Natural killer cell (primary cell): ENCODE measurements at regions not wholly inside any gene's neighbourhood (a gene's known extent, or its start where the extent isn't known, plus 50 kb on each side); places are given as distances from the start of the nearest gene placed in this dataset.

ENCODE experiments used
- ATAC-seq, 3 donors: fragments of 150-1000 bp in 2 of 3; fragments of 200-7000 bp in 1 of 3; cut with Tn5 transposase; 1 replicate in 1 of 3; 2 replicates in 2 of 3; pipeline ENCODE4 v1.10.0; 2021; ENCODE audit warnings: mild to moderate bottlenecking in 2 of 3, moderate library complexity in 2 of 3
- DNase-seq, 2 donors: peaks; one replicate each; pipeline versions ENCODE4 v3.0.0 to v3.0.0-alpha.2; 2013 to 2021; ENCODE audit warnings: mixed read lengths in 1 of 2
- H3K27ac ChIP-seq: one replicate; pipeline ENCODE4 v1.5.1; 2013; ENCODE audit warnings: mild to moderate bottlenecking, low read length
- H3K27me3 ChIP-seq: one replicate; pipeline ENCODE4 v1.6.1; 2013; ENCODE audit warnings: low read length; ENCODE audit not compliant: control insufficient read depth, insufficient read depth
- H3K36me3 ChIP-seq: one replicate; pipeline ENCODE4 v1.6.1; 2013; ENCODE audit warnings: low read length; ENCODE audit not compliant: control insufficient read depth, insufficient read depth
- H3K4me1 ChIP-seq: one replicate; pipeline ENCODE4 v1.6.1; 2013; ENCODE audit warnings: low read length; ENCODE audit not compliant: control insufficient read depth, insufficient read depth
- H3K4me3 ChIP-seq: one replicate; pipeline ENCODE4 v1.5.1; 2013; ENCODE audit warnings: low read length
- H3K9me3 ChIP-seq: one replicate; pipeline ENCODE4 v1.6.1; 2013; ENCODE audit warnings: low read length; ENCODE audit not compliant: control insufficient read depth, insufficient read depth
- H3K27ac Mint-ChIP-seq, 2 donors: one replicate each; pipeline ENCODE4 v1.8.0; 2022; ENCODE audit warnings: mild to moderate bottlenecking in 2 of 2, mixed read lengths in 2 of 2, moderate library complexity in 1 of 2
- H3K27me3 Mint-ChIP-seq, 2 donors: one replicate each; pipeline ENCODE4 v1.8.0; 2022; ENCODE audit warnings: low read depth in 2 of 2, mixed read lengths in 2 of 2
- H3K36me3 Mint-ChIP-seq: one replicate; pipeline ENCODE4 v1.8.0; 2022; ENCODE audit warnings: mixed read lengths
- H3K4me1 Mint-ChIP-seq, 2 donors: one replicate each; pipeline ENCODE4 v1.8.0; 2022; ENCODE audit warnings: mixed read lengths in 2 of 2
- H3K4me3 Mint-ChIP-seq: one replicate; pipeline ENCODE4 v1.8.0; 2022; ENCODE audit warnings: mild to moderate bottlenecking, moderate library complexity, mixed read lengths
- H3K9me3 Mint-ChIP-seq, 2 donors: one replicate each; pipeline ENCODE4 v1.8.0; 2022; ENCODE audit warnings: mixed read lengths in 2 of 2
- WGBS: methylation state at CpG from one replicate; pipeline ENCODE4 v1.1.7; 2013; ENCODE audit warnings: missing lambda C conversion rate; ENCODE audit not compliant: insufficient coverage; 5-methylcytosine and 5-hydroxymethylcytosine counted together
- intact Hi-C: fragments of 100-400 bp; cut with micrococcal nuclease; formaldehyde crosslinking; loops from one replicate; pipeline ENCODE4 v1.14.2; 2022
- TF ChIP-seq, protein P1 (sequence below): fragments of 200-600 bp; IDR thresholded peaks from one replicate; pipeline ENCODE4 v1.8.0; 2022; ENCODE audit warnings: antibody characterized with exemption

DNA sequence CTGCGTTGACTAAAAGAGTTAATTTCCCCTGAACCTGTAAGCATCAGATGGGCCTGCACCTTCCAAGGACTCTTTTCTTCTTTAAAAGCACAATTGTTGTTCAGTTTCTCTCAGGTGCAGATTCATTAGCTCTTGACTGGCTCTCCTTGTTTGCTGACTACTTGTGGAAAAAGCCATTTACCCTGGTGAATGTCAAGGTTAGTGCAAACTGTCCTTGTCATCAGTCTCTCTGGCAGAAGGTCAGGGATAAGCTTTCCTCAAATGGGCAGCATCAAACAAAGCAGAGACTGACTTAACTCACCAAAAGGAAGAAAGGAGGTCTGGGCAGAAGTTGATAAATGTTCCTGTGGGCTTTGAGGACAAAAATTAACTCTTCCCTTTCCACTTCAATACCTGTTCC is 922.7 kb downstream of the BCL11A start:
- peaks cover 8% of the 10 kb centered on the region in 2 donors for H3K9me3 Mint-ChIP-seq
- H3K27ac Mint-ChIP-seq, result no peak overlapping the region
- DNase-seq (no peak), ATAC-seq (no peak)
- H3K27ac ChIP-seq, result no peak overlapping the region
- TF ChIP-seq, protein P1, sequence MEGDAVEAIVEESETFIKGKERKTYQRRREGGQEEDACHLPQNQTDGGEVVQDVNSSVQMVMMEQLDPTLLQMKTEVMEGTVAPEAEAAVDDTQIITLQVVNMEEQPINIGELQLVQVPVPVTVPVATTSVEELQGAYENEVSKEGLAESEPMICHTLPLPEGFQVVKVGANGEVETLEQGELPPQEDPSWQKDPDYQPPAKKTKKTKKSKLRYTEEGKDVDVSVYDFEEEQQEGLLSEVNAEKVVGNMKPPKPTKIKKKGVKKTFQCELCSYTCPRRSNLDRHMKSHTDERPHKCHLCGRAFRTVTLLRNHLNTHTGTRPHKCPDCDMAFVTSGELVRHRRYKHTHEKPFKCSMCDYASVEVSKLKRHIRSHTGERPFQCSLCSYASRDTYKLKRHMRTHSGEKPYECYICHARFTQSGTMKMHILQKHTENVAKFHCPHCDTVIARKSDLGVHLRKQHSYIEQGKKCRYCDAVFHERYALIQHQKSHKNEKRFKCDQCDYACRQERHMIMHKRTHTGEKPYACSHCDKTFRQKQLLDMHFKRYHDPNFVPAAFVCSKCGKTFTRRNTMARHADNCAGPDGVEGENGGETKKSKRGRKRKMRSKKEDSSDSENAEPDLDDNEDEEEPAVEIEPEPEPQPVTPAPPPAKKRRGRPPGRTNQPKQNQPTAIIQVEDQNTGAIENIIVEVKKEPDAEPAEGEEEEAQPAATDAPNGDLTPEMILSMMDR, result no peak
- H3K27me3 Mint-ChIP-seq, result no peaks in the 10 kb centered on the region
- H3K4me1 ChIP-seq, result no peaks in the 10 kb centered on the region
- H3K4me1 Mint-ChIP-seq, result no peaks in the 10 kb centered on the region
- no peak overlapping the region for H3K4me3 Mint-ChIP-seq
- intact Hi-C loops, result no loop called here
- H3K36me3 Mint-ChIP-seq, result no peaks in the 10 kb centered on the region
- H3K9me3 ChIP-seq, result no peaks in the 10 kb centered on the region
- H3K27me3 ChIP-seq, result no peaks in the 10 kb centered on the region
- no peaks in the 10 kb centered on the region for H3K36me3 ChIP-seq
- H3K4me3 ChIP-seq, result no peak overlapping the region
- 86% methylated on average over 1 of the region's 1 CpG for WGBS

DNA sequence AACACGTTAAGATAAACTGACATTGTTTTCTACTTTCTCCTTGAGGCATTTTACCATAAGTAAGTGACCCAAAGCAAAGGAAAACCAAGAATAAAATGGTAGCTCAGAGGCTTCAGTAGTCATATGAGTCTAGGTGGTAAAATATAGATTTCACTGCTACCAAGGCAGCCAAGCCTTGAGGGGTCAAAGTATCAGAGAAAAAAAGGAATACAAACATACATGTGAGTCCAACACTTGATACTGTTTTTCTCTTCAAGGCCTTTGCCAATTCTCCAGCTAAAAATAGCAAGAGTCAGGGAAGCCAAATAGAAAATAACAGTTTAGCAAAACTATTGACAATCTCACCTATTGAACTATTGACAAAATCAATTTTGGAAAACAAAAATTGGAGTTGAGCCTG is 925.9 kb downstream of the BCL11A start:
- ATAC-seq (no peak), DNase-seq (no peak)
- Mint-ChIP-seq H3K36me3 (no peaks in the 10 kb centered on the region), H3K9me3 (peaks cover 7 to 8% of the 10 kb centered on the region in 2 donors), H3K27me3 (no peaks in the 10 kb centered on the region), H3K4me3 (no peak overlapping the region), H3K4me1 (no peaks in the 10 kb centered on the region), H3K27ac (no peak overlapping the region)
- Histone ChIP-seq H3K4me1 (no peaks in the 10 kb centered on the region), H3K9me3 (no peaks in the 10 kb centered on the region), H3K27me3 (no peaks in the 10 kb centered on the region), H3K36me3 (no peaks in the 10 kb centered on the region), H3K4me3 (no peak overlapping the region), H3K27ac (no peak overlapping the region)
- TF ChIP-seq, protein P1, result no peak
- WGBS, result no CpG with 5 or more reads among the region's 1 CpG
- intact Hi-C loops, result no loop called here

DNA sequence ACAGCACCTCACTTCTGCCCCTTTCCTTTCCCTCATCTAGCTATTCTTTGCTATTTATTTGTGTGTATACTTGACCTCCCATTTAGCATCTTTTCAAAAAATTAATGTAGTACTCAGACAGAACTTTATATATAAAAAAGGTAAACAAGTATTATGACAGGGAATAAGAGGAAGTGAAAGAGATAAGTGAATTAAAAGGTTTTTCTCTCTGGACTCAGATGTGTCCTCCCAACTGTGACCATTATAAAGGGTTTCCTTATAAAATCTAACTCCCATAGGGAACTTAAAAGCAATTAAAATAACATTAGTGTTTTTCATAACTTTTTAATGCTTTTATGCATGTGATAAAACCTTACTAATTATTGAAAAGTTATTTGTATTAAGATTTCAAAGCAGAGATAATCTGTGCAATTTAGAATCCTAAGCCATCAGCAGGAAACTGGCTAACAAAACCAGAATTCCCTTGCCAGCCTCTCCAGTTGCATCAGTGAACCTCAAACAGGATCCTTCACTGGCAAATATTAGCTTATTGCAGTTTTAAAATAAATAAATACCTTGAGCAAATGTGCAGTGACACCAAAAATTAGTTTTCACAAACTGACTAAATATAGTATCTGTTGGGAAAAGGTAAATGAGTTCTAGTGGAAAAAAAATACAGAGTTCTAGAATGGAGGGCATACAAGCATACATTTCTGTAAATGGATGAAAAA is 930.7 kb downstream of the BCL11A start:
- no peaks in the 10 kb centered on the region for H3K27me3 Mint-ChIP-seq
- DNase-seq (no peak), ATAC-seq (no peak)
- Histone ChIP-seq H3K4me1 (no peaks in the 10 kb centered on the region), H3K9me3 (no peaks in the 10 kb centered on the region), H3K27me3 (no peaks in the 10 kb centered on the region), H3K27ac (no peak overlapping the region), H3K4me3 (no peak overlapping the region), H3K36me3 (no peaks in the 10 kb centered on the region)
- peaks cover 7 to 9% of the 10 kb centered on the region in 2 donors for H3K9me3 Mint-ChIP-seq
- intact Hi-C loops, result no loop called here
- H3K4me1 Mint-ChIP-seq, result no peaks in the 10 kb centered on the region
- no peak overlapping the region for H3K27ac Mint-ChIP-seq
- H3K36me3 Mint-ChIP-seq, result peaks cover 9% of the 10 kb centered on the region
- no peak overlapping the region for H3K4me3 Mint-ChIP-seq
- TF ChIP-seq, protein P1, result no peak

DNA sequence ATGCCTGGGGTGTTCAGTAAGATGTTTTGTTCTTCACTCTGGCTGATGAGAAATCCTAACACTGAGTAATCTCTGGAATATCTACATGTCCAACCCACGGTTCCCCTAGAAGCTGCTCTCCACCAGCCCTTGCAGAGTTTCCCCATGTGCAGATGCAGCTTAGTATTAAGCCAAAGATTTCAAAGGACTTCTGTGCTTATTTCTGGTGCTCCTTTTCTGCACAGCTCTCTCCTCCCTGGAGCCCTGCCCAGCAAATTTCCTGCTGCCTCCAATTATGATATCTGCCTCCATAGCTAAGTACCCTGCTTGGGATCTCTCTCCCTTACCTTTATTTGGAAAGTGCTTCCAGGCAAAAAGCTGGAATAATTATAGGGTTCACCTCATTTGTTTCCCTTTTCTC is 949.3 kb downstream of the BCL11A start:
- no peaks in the 10 kb centered on the region for H3K4me1 ChIP-seq
- Mint-ChIP-seq H3K27me3 (no peaks in the 10 kb centered on the region), H3K4me1 (no peaks in the 10 kb centered on the region), H3K36me3 (peaks cover 13% of the 10 kb centered on the region), H3K4me3 (no peak overlapping the region), H3K27ac (no peak overlapping the region), H3K9me3 (peaks cover 4 to 8% of the 10 kb centered on the region in 2 donors)
- H3K9me3 ChIP-seq, result peaks cover 9% of the 10 kb centered on the region
- no peak overlapping the region for H3K27ac ChIP-seq
- no peak for ATAC-seq
- H3K36me3 ChIP-seq, result no peaks in the 10 kb centered on the region
- DNase-seq, result no peak
- intact Hi-C loops, result no loop called here
- WGBS, result 80% methylated on average over 1 of the region's 1 CpG
- no peaks in the 10 kb centered on the region for H3K27me3 ChIP-seq
- no peak overlapping the region for H3K4me3 ChIP-seq
- TF ChIP-seq, protein P1, result no peak
